ENCODE measurements at regions not wholly inside any gene's neighbourhood (a gene's known extent, or its start where the extent isn't known, plus 50 kb on each side); places are given as distances from the start of the nearest gene placed in this dataset.
"Not testable (repeated sequence)": the region's sequence is repeated elsewhere in the genome, so short reads cannot be mapped to it uniquely, and the experiment has no call there.

- Mint-ChIP-seq H3K27me3 (ENCODE audit: low read depth in 3 of 3) (no peaks in the 10 kb centered on the region), H3K4me3 (no peak overlapping the region), H3K27ac (no peak overlapping the region), H3K36me3 (no peaks in the 10 kb centered on the region), H3K4me1 (no peaks in the 10 kb centered on the region), H3K9me3 (peaks cover 0 to 9% (median 5%) of the 10 kb centered on the region in 6 donors)
- no peak for DNase-seq
Measured at GRCh38 chr1:220942278-220942677, 63.0 kb downstream of the HLX start.

GRCh38 chr1:220942914-220943313 is 63.7 kb downstream of the HLX start:
- H3K27me3 Mint-ChIP-seq (ENCODE audit: low read depth in 3 of 3); H3K4me3 Mint-ChIP-seq; DNase-seq; H3K27ac Mint-ChIP-seq; H3K9me3 Mint-ChIP-seq; H3K4me1 Mint-ChIP-seq; H3K36me3 Mint-ChIP-seq: not testable (repeated sequence)

- Mint-ChIP-seq H3K9me3 (peaks cover 0 to 9% (median 4%) of the 10 kb centered on the region in 6 donors), H3K4me3 (no peak overlapping the region), H3K27me3 (ENCODE audit: low read depth in 3 of 3) (no peaks in the 10 kb centered on the region), H3K4me1 (no peaks in the 10 kb centered on the region), H3K36me3 (no peaks in the 10 kb centered on the region), H3K27ac (no peak overlapping the region)
- DNase-seq = no peak
Measured at GRCh38 chr1:220943319-220943996, 64.2 kb downstream of the HLX start.

- no peak for DNase-seq
- H3K4me1 Mint-ChIP-seq = no peaks in the 10 kb centered on the region
- no peaks in the 10 kb centered on the region for H3K27me3 Mint-ChIP-seq (ENCODE audit: low read depth in 3 of 3)
- no peak overlapping the region for H3K27ac Mint-ChIP-seq
- H3K4me3 Mint-ChIP-seq = no peak overlapping the region
- H3K36me3 Mint-ChIP-seq = no peaks in the 10 kb centered on the region
- H3K9me3 Mint-ChIP-seq = peaks cover 4 to 17% (median 12%) of the 10 kb centered on the region in 6 donors
Measured at GRCh38 chr1:220950576-220950975, 71.3 kb downstream of the HLX start.

GRCh38 chr1:220952961-220953643 is 73.9 kb downstream of the HLX start:
- no peak overlapping the region for H3K4me3 Mint-ChIP-seq
- no peaks in the 10 kb centered on the region for H3K4me1 Mint-ChIP-seq
- no peaks in the 10 kb centered on the region for H3K36me3 Mint-ChIP-seq
- DNase-seq = no peak
- H3K9me3 Mint-ChIP-seq = peaks cover 4 to 17% (median 11%) of the 10 kb centered on the region in 6 donors
- no peak overlapping the region for H3K27ac Mint-ChIP-seq
- H3K27me3 Mint-ChIP-seq (ENCODE audit: low read depth in 3 of 3) = no peaks in the 10 kb centered on the region

GRCh38 chr1:220954321-220955075 is 75.3 kb downstream of the HLX start:
- H3K4me1 Mint-ChIP-seq = no peaks in the 10 kb centered on the region
- H3K4me3 Mint-ChIP-seq = no peak overlapping the region
- no peak for DNase-seq
- H3K27me3 Mint-ChIP-seq (ENCODE audit: low read depth in 3 of 3) = no peaks in the 10 kb centered on the region
- H3K36me3 Mint-ChIP-seq = no peaks in the 10 kb centered on the region
- no peak overlapping the region for H3K27ac Mint-ChIP-seq
- peaks cover 4 to 13% (median 8%) of the 10 kb centered on the region in 6 donors for H3K9me3 Mint-ChIP-seq

- H3K4me1 Mint-ChIP-seq = no peaks in the 10 kb centered on the region
- H3K4me3 Mint-ChIP-seq = no peak overlapping the region
- H3K36me3 Mint-ChIP-seq = no peaks in the 10 kb centered on the region
- H3K27me3 Mint-ChIP-seq (ENCODE audit: low read depth in 3 of 3) = no peaks in the 10 kb centered on the region
- H3K9me3 Mint-ChIP-seq = peaks cover 0 to 6% (median 4%) of the 10 kb centered on the region in 6 donors
- no peak overlapping the region for H3K27ac Mint-ChIP-seq
- DNase-seq = no peak
Measured at GRCh38 chr1:220955116-220955515, 75.9 kb downstream of the HLX start.

GRCh38 chr1:220956501-220957232 is 77.4 kb downstream of the HLX start:
- DNase-seq = no peak
- no peaks in the 10 kb centered on the region for H3K36me3 Mint-ChIP-seq
- H3K4me3 Mint-ChIP-seq = no peak overlapping the region
- peaks cover 0 to 2% (median 0%) of the 10 kb centered on the region in 3 donors for H3K27me3 Mint-ChIP-seq (ENCODE audit: low read depth in 3 of 3)
- H3K27ac Mint-ChIP-seq = no peak overlapping the region
- no peaks in the 10 kb centered on the region for H3K4me1 Mint-ChIP-seq
- peaks cover 0 to 4% (median 0%) of the 10 kb centered on the region in 6 donors for H3K9me3 Mint-ChIP-seq

- Mint-ChIP-seq H3K27me3 (ENCODE audit: low read depth in 3 of 3) (peaks cover 0 to 2% (median 0%) of the 10 kb centered on the region in 3 donors), H3K4me3 (no peak overlapping the region), H3K4me1 (no peaks in the 10 kb centered on the region), H3K9me3 (peaks cover 0 to 4% (median 0%) of the 10 kb centered on the region in 6 donors), H3K27ac (no peak overlapping the region), H3K36me3 (no peaks in the 10 kb centered on the region)
- no peak for DNase-seq
Measured at GRCh38 chr1:220957233-220957605, 78.0 kb downstream of the HLX start.

- H3K4me1 Mint-ChIP-seq = no peaks in the 10 kb centered on the region
- H3K36me3 Mint-ChIP-seq = no peaks in the 10 kb centered on the region
- DNase-seq = no peak
- peaks cover 0 to 4% (median 0%) of the 10 kb centered on the region in 6 donors for H3K9me3 Mint-ChIP-seq
- H3K27me3 Mint-ChIP-seq (ENCODE audit: low read depth in 3 of 3) = peaks cover 0 to 2% (median 0%) of the 10 kb centered on the region in 3 donors
- no peak overlapping the region for H3K4me3 Mint-ChIP-seq
- no peak overlapping the region for H3K27ac Mint-ChIP-seq
Measured at GRCh38 chr1:220958234-220958633, 79.0 kb downstream of the HLX start.

GRCh38 chr1:220962031-220962751 is 82.9 kb downstream of the HLX start:
- Mint-ChIP-seq H3K4me3 (no peak overlapping the region), H3K36me3 (no peaks in the 10 kb centered on the region), H3K27me3 (ENCODE audit: low read depth in 3 of 3) (peaks cover 0 to 4% (median 2%) of the 10 kb centered on the region in 3 donors), H3K9me3 (peaks cover 0 to 4% (median 3%) of the 10 kb centered on the region in 6 donors), H3K4me1 (no peaks in the 10 kb centered on the region), H3K27ac (no peak overlapping the region)
- no peak for DNase-seq

GRCh38 chr1:220966041-220966440 is 86.8 kb downstream of the HLX start:
- no peak for DNase-seq
- H3K4me1 Mint-ChIP-seq = no peaks in the 10 kb centered on the region
- H3K36me3 Mint-ChIP-seq = no peaks in the 10 kb centered on the region
- H3K27ac Mint-ChIP-seq = no peak overlapping the region
- peaks cover 0 to 10% (median 5%) of the 10 kb centered on the region in 6 donors for H3K9me3 Mint-ChIP-seq
- H3K27me3 Mint-ChIP-seq (ENCODE audit: low read depth in 3 of 3) = peaks cover 0 to 4% (median 2%) of the 10 kb centered on the region in 3 donors
- no peak overlapping the region for H3K4me3 Mint-ChIP-seq

- DNase-seq = no peak
- H3K27ac Mint-ChIP-seq = no peak overlapping the region
- H3K9me3 Mint-ChIP-seq = peaks cover 0 to 10% (median 5%) of the 10 kb centered on the region in 6 donors
- H3K4me1 Mint-ChIP-seq = no peaks in the 10 kb centered on the region
- peaks cover 0 to 2% (median 2%) of the 10 kb centered on the region in 3 donors for H3K27me3 Mint-ChIP-seq (ENCODE audit: low read depth in 3 of 3)
- no peaks in the 10 kb centered on the region for H3K36me3 Mint-ChIP-seq
- H3K4me3 Mint-ChIP-seq = no peak overlapping the region
Measured at GRCh38 chr1:220966473-220966872, 87.2 kb downstream of the HLX start.

All from immature natural killer cell (primary cell).